NCI-H2196 (cell line): ENCODE measurements at regions not wholly inside any gene's neighbourhood (a gene's known extent, or its start where the extent isn't known, plus 50 kb on each side); places are given as distances from the start of the nearest gene placed in this dataset.
A peak's percentile ranks its signal among the peaks of the same experiment; 100 is the strongest.

ENCODE experiments used
- DNase-seq: peaks from one replicate; lab custom pipeline; 2025; ENCODE audit not compliant: unreplicated experiment; lab: John Stamatoyannopoulos, UW

- no peak for DNase-seq
These were observed 70.0 kb upstream of the ALDH1A3 start for GRCh38 chr15:100809587-100809986.

GRCh38 chr15:100810229-100810628 lies 69.4 kb upstream of the ALDH1A3 start:
- DNase-seq = no peak

- no peak for DNase-seq
These were observed 68.8 kb upstream of the ALDH1A3 start for GRCh38 chr15:100810831-100811230.

GRCh38 chr15:100812802-100813201 lies 66.8 kb upstream of the ALDH1A3 start:
- DNase-seq = no peak

GRCh38 chr15:100818927-100819326 lies 60.7 kb upstream of the ALDH1A3 start:
- peak; percentile 27 for DNase-seq

- no peak for DNase-seq
These were observed 59.1 kb upstream of the ALDH1A3 start for GRCh38 chr15:100820528-100820927.

- no peak for DNase-seq
These were observed 58.3 kb upstream of the ALDH1A3 start for GRCh38 chr15:100821327-100821726.

GRCh38 chr15:100824211-100824610 lies 55.4 kb upstream of the ALDH1A3 start:
- no peak for DNase-seq

- no peak for DNase-seq
These were observed 50.2 kb upstream of the ALDH1A3 start for GRCh38 chr15:100829457-100829856.
